T-cell (primary cell): ENCODE measurements at regions not wholly inside any gene's neighbourhood (a gene's known extent, or its start where the extent isn't known, plus 50 kb on each side); places are given as distances from the start of the nearest gene placed in this dataset.

ENCODE experiments used
- ATAC-seq, 4 experiments: fragments of 200-7000 bp in 3 of 4; fragments of 150-1000 bp in 1 of 4; cut with Tn5 transposase; replicated peaks in 1 of 4; 1 replicate in 3 of 4; 2 replicates in 1 of 4; pipeline ENCODE4 v1.10.0; 2021; ENCODE audit warnings: moderate library complexity in 3 of 4, mild to moderate bottlenecking in 2 of 4, moderate number of reproducible peaks in 1 of 4
- CTCF ChIA-PET, 2 donors: fragments of 300-600 bp; sonication (Branson Sonifier 250); formaldehyde crosslinking; loops; one replicate each; lab custom pipeline; 2022; ENCODE audit warnings: antibody characterized with exemption in 2 of 2; lab: Charles Lee
- POLR2A ChIA-PET, 2 donors: fragments of 300-600 bp; sonication (Branson Sonifier 250); formaldehyde crosslinking; loops; one replicate each; lab custom pipeline; 2022; ENCODE audit warnings: antibody characterized with exemption in 2 of 2; lab: Charles Lee
- DNase-seq, 35 experiments: peaks; one replicate each; pipeline versions ENCODE4 v3.0.0 to v3.0.0-alpha.2; 2013 to 2023
- H3K27ac ChIP-seq: one replicate; pipeline ENCODE4 v1.5.1; 2013; ENCODE audit warnings: low read length
- H3K27me3 ChIP-seq, 2 experiments: replicated peaks in 1 of 2; 1 replicate in 1 of 2; 2 replicates in 1 of 2; pipeline versions ENCODE4 v1.6.1 to v1.7.0; 2013; ENCODE audit warnings: low read length in 1 of 2, mixed read lengths in 1 of 2; ENCODE audit not compliant: control insufficient read depth in 2 of 2, insufficient read depth in 2 of 2; ENCODE audit errors: extremely low read depth in 1 of 2
- H3K36me3 ChIP-seq, 2 donors: 1 replicate in 1 of 2; 2 replicates in 1 of 2; pipeline versions ENCODE4 v1.6.1 to v1.7.0; 2013; ENCODE audit warnings: low read length in 1 of 2; ENCODE audit not compliant: control insufficient read depth in 2 of 2, insufficient read depth in 1 of 2; ENCODE audit errors: extremely low read depth in 1 of 2
- H3K4me1 ChIP-seq, 2 experiments: 1 replicate in 1 of 2; 2 replicates in 1 of 2; pipeline versions ENCODE4 v1.6.1 to v1.7.0; 2013; ENCODE audit warnings: low read length in 2 of 2, mixed read lengths in 1 of 2; ENCODE audit not compliant: insufficient read depth in 2 of 2, control insufficient read depth in 1 of 2; ENCODE audit errors: extremely low read depth in 1 of 2
- H3K4me3 ChIP-seq, 2 donors: 1 replicate in 1 of 2; 2 replicates in 1 of 2; pipeline versions ENCODE4 v1.5.1 to v1.7.0; 2013; ENCODE audit warnings: mild to moderate bottlenecking in 2 of 2, low read length in 1 of 2, moderate library complexity in 1 of 2; ENCODE audit not compliant: control insufficient read depth in 1 of 2; ENCODE audit errors: extremely low read depth in 1 of 2
- H3K9me3 ChIP-seq: 2 replicates; pipeline ENCODE4 v1.7.0; 2013
- H3K27ac Mint-ChIP-seq, 2 donors: one replicate each; pipeline ENCODE4 v1.8.0; 2020 to 2021; ENCODE audit warnings: mild to moderate bottlenecking in 2 of 2, mixed read lengths in 2 of 2
- H3K27me3 Mint-ChIP-seq, 2 donors: one replicate each; pipeline ENCODE4 v1.8.0; 2021 to 2022; ENCODE audit warnings: mixed read lengths in 2 of 2
- H3K36me3 Mint-ChIP-seq: one replicate; pipeline ENCODE4 v1.8.0; 2021; ENCODE audit warnings: mixed read lengths
- H3K4me1 Mint-ChIP-seq, 3 donors: one replicate each; pipeline ENCODE4 v1.8.0; 2020 to 2022; ENCODE audit warnings: mixed read lengths in 3 of 3, mild to moderate bottlenecking in 1 of 3
- H3K4me3 Mint-ChIP-seq, 3 donors: one replicate each; pipeline ENCODE4 v1.8.0; 2020 to 2022; ENCODE audit warnings: mild to moderate bottlenecking in 3 of 3, mixed read lengths in 3 of 3, moderate library complexity in 3 of 3
- H3K9me3 Mint-ChIP-seq, 3 donors: one replicate each; pipeline ENCODE4 v1.8.0; 2020 to 2022; ENCODE audit warnings: mixed read lengths in 3 of 3
- WGBS: methylation state at CpG from one replicate; pipeline ENCODE4 v1.1.5; 2013; ENCODE audit warnings: missing lambda C conversion rate; ENCODE audit not compliant: insufficient coverage; 5-methylcytosine and 5-hydroxymethylcytosine counted together

DNA sequence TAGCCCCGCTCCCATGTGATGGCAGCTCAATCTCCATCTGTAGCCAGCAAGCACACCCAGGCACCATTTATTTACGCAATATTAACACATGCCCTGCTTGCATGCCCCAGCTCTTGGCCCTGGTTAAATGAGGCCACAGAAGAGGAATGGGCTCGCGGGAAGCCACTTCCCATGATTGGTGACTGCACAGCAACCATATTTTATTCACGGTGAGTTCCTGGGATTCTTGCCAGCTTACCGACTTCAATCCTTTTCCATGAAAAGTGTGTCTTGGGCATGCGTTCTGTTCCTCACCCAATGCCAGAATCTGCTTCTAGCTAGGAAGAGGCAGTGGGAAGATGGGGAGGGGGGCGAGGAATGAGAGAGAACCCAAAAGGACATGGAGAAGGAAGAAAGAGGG is 54.7 kb downstream of the PITPNM2 start:
- H3K4me1 Mint-ChIP-seq, result peaks cover 17 to 43% (median 21%) of the 10 kb centered on the region in 3 donors
- H3K9me3 Mint-ChIP-seq, result no peaks in the 10 kb centered on the region
- no peak overlapping the region for H3K4me3 Mint-ChIP-seq
- peaks cover 6% of the 10 kb centered on the region for H3K36me3 Mint-ChIP-seq
- peaks cover 9 to 17% of the 10 kb centered on the region in 2 experiments for H3K4me1 ChIP-seq
- ChIA-PET POLR2A (no interaction called here), CTCF (no interaction called here)
- 97% methylated on average over 7 of the region's 8 CpGs for WGBS
- no peaks in the 10 kb centered on the region for H3K27me3 ChIP-seq
- no peak overlapping the region for H3K27ac Mint-ChIP-seq
- no peak overlapping the region for H3K27ac ChIP-seq
- H3K27me3 Mint-ChIP-seq, result no peaks in the 10 kb centered on the region
- DNase-seq (no peak), ATAC-seq (no peak)
- H3K9me3 ChIP-seq, result no peaks in the 10 kb centered on the region
- H3K36me3 ChIP-seq, result peaks cover 0 to 2% of the 10 kb centered on the region in 2 donors
- H3K4me3 ChIP-seq, result no peak overlapping the region

DNA sequence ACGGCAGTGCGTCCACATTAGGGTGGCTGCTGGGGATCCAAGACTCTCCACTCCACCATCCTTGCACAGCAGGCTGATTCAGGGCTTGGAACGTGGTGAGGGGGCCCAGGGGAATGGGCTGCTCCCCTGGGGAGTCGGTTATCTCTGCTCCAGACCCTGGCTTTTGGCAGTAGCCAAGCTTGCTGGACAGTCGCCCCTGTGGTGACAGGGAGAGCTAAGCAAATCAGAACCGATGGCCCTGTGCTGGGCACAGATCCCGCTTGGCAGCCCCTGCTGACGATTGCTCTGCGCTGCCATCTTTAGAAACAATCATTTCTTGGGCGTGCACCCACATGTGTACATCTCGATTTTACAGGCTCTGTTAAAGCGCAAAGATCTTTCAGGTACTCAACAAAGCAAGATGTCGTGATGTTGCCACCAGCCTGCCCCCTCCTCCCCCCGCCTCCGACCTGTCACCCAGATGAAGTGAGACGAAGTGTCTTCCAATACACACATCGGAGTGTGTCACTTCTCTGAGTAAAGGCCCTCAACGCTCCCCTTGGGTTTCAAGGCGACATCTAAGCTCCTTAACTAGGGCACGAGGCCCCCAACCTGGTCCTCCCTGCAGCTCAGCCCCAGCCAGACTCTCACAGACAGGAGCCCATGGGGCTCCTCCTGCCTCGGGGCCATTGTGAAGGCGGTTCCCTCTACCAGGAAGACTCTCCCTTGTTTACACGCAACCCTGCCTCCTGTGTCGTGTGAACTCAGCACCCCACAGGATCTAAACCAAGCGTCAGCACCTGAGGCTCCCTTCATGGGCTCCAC is 55.6 kb downstream of the PITPNM2 start:
- POLR2A ChIA-PET, result interaction anchor here in 1 of 2 donors (0.5 to 0.6 kb wide), 3 partner anchors 20 to 581 kb away, joined by 3 to 4 read pairs (median 4); no protein-coding TSS in a partner anchor
- Histone ChIP-seq H3K4me3 (no peak overlapping the region), H3K9me3 (no peaks in the 10 kb centered on the region), H3K27me3 (no peaks in the 10 kb centered on the region), H3K27ac (no peak overlapping the region), H3K4me1 (peaks cover 9 to 17% of the 10 kb centered on the region in 2 experiments), H3K36me3 (peaks cover 0 to 2% of the 10 kb centered on the region in 2 donors)
- peaks cover 15 to 36% (median 20%) of the 10 kb centered on the region in 3 donors for H3K4me1 Mint-ChIP-seq
- no peaks in the 10 kb centered on the region for H3K27me3 Mint-ChIP-seq
- peaks cover 6% of the 10 kb centered on the region for H3K36me3 Mint-ChIP-seq
- 79% methylated on average over 22 of the region's 25 CpGs for WGBS
- ATAC-seq, result peak in 2 of 4 experiments; percentile 29 to 38
- H3K9me3 Mint-ChIP-seq, result no peaks in the 10 kb centered on the region
- no peak overlapping the region for H3K27ac Mint-ChIP-seq
- DNase-seq, result no peak
- no peak overlapping the region for H3K4me3 Mint-ChIP-seq
- CTCF ChIA-PET, result no interaction called here

DNA sequence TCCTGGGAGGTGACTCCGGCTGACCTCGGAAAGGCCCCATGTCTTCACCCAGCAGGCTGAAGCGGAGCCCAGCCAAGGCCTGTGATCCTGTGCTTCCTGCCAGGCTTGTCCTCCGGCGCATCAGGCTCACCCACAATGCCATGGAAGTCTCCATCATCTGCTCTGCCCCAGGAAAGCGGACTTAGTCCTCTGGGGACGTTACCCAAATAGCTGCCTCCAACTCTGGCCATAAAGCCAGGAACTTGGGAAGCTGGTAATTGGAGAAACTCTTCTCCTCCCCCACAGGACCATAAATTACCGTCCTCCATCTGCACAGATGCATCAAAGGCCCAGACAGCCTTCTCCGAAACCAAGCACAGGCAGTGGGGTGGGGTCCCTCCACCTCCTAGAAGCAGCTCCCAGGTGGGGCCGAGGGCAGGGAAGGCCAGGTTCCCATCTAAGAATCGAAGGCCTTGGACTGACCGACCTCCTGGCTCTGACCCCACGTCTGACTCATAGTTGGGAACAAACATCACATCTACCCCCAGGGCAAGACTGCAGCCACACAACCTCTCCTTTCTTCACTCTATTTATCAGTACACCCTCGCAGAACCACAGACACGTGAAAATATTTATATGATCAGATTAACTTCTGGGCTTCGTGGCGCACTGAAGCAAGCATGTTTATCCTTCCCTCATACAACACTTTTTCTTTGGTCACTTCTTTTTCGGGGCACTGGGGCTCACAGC is 56.4 kb downstream of the PITPNM2 start:
- no peaks in the 10 kb centered on the region for H3K27me3 ChIP-seq
- H3K27me3 Mint-ChIP-seq, result no peaks in the 10 kb centered on the region
- H3K4me1 Mint-ChIP-seq, result peaks cover 19 to 33% (median 21%) of the 10 kb centered on the region in 3 donors
- H3K4me3 ChIP-seq, result no peak overlapping the region
- no peaks in the 10 kb centered on the region for H3K9me3 Mint-ChIP-seq
- peaks cover 6% of the 10 kb centered on the region for H3K36me3 Mint-ChIP-seq
- peaks cover 0 to under 1% of the 10 kb centered on the region in 2 donors for H3K36me3 ChIP-seq
- CTCF ChIA-PET, result no interaction called here
- H3K4me1 ChIP-seq, result peaks cover 9 to 17% of the 10 kb centered on the region in 2 experiments
- H3K4me3 Mint-ChIP-seq, result no peak overlapping the region
- POLR2A ChIA-PET, result interaction anchor here in 1 of 2 donors (0.5 kb wide), 2 partner anchors 228 to 580 kb away, joined by 3 to 4 read pairs; no protein-coding TSS in a partner anchor
- H3K27ac ChIP-seq, result no peak overlapping the region
- DNase-seq (no peak), ATAC-seq (no peak)
- no peak overlapping the region for H3K27ac Mint-ChIP-seq
- WGBS, result 95% methylated on average over 12 of the region's 18 CpGs
- no peaks in the 10 kb centered on the region for H3K9me3 ChIP-seq

DNA sequence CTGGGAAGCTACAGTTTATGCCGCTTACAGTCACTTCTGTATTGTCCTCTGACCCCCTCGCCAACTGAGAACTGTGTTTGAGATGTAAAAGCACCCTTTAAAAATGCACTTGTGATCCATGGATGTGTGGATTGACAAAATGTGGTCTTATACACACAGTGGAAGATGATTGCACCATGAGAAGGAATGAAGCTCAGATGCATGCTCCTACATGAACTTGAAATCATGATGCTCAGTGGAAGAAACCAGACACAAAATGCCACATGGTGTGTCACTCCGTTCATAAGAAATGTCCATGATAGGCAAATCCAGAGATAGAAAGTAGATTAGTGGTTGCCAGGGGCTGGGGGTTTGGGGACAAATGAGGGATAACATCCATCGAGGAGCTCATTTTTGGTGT is 58.0 kb downstream of the PITPNM2 start:
- DNase-seq (no peak), ATAC-seq (no peak)
- H3K27me3 Mint-ChIP-seq, result no peaks in the 10 kb centered on the region
- Histone ChIP-seq H3K9me3 (no peaks in the 10 kb centered on the region), H3K4me1 (peaks cover 9 to 17% of the 10 kb centered on the region in 2 experiments), H3K27me3 (no peaks in the 10 kb centered on the region), H3K27ac (no peak overlapping the region), H3K36me3 (no peaks in the 10 kb centered on the region), H3K4me3 (no peak overlapping the region)
- WGBS, result no CpG with 5 or more reads among the region's 4 CpGs
- no peak overlapping the region for H3K27ac Mint-ChIP-seq
- H3K36me3 Mint-ChIP-seq, result peaks cover 6% of the 10 kb centered on the region
- CTCF ChIA-PET, result no interaction called here
- H3K4me3 Mint-ChIP-seq, result no peak overlapping the region
- peaks cover 23 to 36% (median 24%) of the 10 kb centered on the region in 3 donors for H3K4me1 Mint-ChIP-seq
- POLR2A ChIA-PET, result no interaction called here
- H3K9me3 Mint-ChIP-seq, result no peaks in the 10 kb centered on the region

DNA sequence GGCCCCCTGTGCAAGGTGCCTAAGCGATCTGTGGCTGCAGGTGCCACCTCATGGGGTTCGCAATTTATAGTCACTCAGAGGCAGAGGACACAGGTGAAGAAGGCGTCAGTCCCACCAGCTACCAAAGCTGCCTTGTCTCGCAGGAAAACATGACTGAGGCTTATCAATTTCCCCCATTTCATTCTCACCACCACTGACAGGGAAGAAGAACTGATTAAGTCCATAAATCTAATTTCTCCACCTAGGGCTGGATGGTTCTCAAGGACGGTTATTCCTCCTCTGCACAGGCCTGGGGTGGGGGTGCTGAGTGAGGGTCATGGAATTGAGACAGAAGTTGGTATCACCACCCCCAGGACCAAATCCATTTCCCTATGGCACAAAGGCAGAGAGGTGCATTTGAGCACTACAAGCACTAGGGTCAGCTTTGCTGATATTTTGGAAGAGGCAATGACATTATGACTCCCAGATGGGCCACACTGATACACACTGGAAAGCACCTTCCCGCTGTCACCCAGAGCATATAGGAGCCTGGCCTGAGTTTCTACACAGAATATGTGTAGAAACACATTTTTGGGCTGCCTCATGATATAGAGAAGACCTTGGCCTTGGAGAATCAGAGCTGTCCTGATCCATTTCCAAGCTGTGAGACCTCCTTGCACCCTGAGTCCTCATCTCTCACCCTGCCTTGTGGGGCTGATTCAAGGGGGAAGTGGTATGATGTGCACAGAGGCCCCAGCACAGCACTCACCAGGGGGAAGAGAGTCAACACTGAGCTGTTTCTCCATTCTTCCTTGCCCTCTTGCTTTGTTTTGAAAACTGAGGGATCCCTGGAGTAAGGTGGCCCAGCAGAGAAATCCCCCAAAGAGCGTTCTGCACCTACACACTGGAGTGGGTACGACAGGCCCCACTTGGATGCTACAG is 59.4 kb downstream of the PITPNM2 start:
- Histone ChIP-seq H3K27me3 (peaks cover 0 to 3% of the 10 kb centered on the region in 2 experiments), H3K4me3 (no peak overlapping the region), H3K27ac (no peak overlapping the region), H3K9me3 (no peaks in the 10 kb centered on the region), H3K4me1 (peaks cover 9 to 15% of the 10 kb centered on the region in 2 experiments), H3K36me3 (no peaks in the 10 kb centered on the region)
- ChIA-PET POLR2A (no interaction called here), CTCF (no interaction called here)
- H3K27me3 Mint-ChIP-seq, result no peaks in the 10 kb centered on the region
- H3K36me3 Mint-ChIP-seq, result peaks cover 6% of the 10 kb centered on the region
- DNase-seq (no peak), ATAC-seq (no peak)
- no peaks in the 10 kb centered on the region for H3K9me3 Mint-ChIP-seq
- H3K4me3 Mint-ChIP-seq, result no peak overlapping the region
- H3K27ac Mint-ChIP-seq, result peak overlapping the region in 1 of 2 donors; percentile 52
- H3K4me1 Mint-ChIP-seq, result peaks cover 22 to 44% (median 23%) of the 10 kb centered on the region in 3 donors
- 100% methylated on average over 5 of the region's 8 CpGs for WGBS
